SK-N-SH treated with all-trans-retinoic acid at 6 μM for 48 hours (cell line): ENCODE measurements at regions not wholly inside any gene's neighbourhood (a gene's known extent, or its start where the extent isn't known, plus 50 kb on each side); places are given as distances from the start of the nearest gene placed in this dataset.

ENCODE experiments used
- ARNTL ChIP-seq: fragments of 450-650 bp; formaldehyde crosslinking; IDR thresholded peaks from 2 replicates; pipeline ENCODE4 v1.5.0; 2020; ENCODE audit warnings: low read depth, mild to moderate bottlenecking, moderate library complexity, borderline replicate concordance
- CSRNP3 ChIP-seq: fragments of 250-450 bp; sonication (Bioruptor Pico); IDR thresholded peaks from 2 replicates; pipeline ENCODE4 v1.5.1; 2021; ENCODE audit warnings: mild to moderate bottlenecking, moderate library complexity
- ESRRG ChIP-seq: fragments of 250-450 bp; sonication (Bioruptor Pico); IDR thresholded peaks from 2 replicates; pipeline ENCODE4 v1.6.1; 2021; ENCODE audit warnings: mild to moderate bottlenecking
- ISL1 ChIP-seq: fragments of 250-450 bp; sonication (Bioruptor Pico); IDR thresholded peaks from 2 replicates; pipeline ENCODE4 v2.1.2; 2022; ENCODE audit warnings: mild to moderate bottlenecking, moderate library complexity
- OSR1 ChIP-seq: fragments of 250-450 bp; sonication (Bioruptor Pico); IDR thresholded peaks from 2 replicates; pipeline ENCODE4 v1.8.0; 2022; ENCODE audit warnings: moderate library complexity, mild to moderate bottlenecking, inconsistent platforms
- TCF4 ChIP-seq: fragments of 250-450 bp; sonication (Bioruptor Pico); IDR thresholded peaks from 2 replicates; pipeline ENCODE4 v1.8.0; 2021; ENCODE audit warnings: mild to moderate bottlenecking, moderate library complexity, borderline replicate concordance
- TOX ChIP-seq: fragments of 250-450 bp; sonication (Bioruptor Pico); IDR thresholded peaks from 2 replicates; pipeline ENCODE4 v1.8.0; 2021; ENCODE audit warnings: mild to moderate bottlenecking, moderate library complexity, borderline replicate concordance
- ZC3H10 ChIP-seq: fragments of 250-450 bp; sonication (Bioruptor Pico); IDR thresholded peaks from 2 replicates; pipeline ENCODE4 v1.5.1; 2021; ENCODE audit warnings: mild to moderate bottlenecking, moderate library complexity
- ZNF565 ChIP-seq: fragments of 450-650 bp; formaldehyde crosslinking; conservative IDR thresholded peaks from 2 replicates; pipeline ENCODE4 v1.5.0; 2020; ENCODE audit warnings: low read depth, mild to moderate bottlenecking, moderate library complexity
- ZNF70 ChIP-seq: fragments of 450-650 bp; formaldehyde crosslinking; IDR thresholded peaks from 2 replicates; pipeline ENCODE4 v1.5.0; 2020; ENCODE audit warnings: mild to moderate bottlenecking, moderate library complexity
- TF ChIP-seq, protein P1 (sequence below): fragments of 250-450 bp; sonication (Bioruptor Pico); IDR thresholded peaks from 2 replicates; pipeline ENCODE4 v1.8.0; 2020; ENCODE audit warnings: mild to moderate bottlenecking, moderate library complexity, borderline replicate concordance

- TF ChIP-seq ISL1 (CRISPR knock-in tag) = no peak
- no peak for TF ChIP-seq CSRNP3 (CRISPR knock-in tag)
- no peak for TF ChIP-seq ESRRG
- no peak for TF ChIP-seq TOX (CRISPR knock-in tag)
- TF ChIP-seq, protein P1, sequence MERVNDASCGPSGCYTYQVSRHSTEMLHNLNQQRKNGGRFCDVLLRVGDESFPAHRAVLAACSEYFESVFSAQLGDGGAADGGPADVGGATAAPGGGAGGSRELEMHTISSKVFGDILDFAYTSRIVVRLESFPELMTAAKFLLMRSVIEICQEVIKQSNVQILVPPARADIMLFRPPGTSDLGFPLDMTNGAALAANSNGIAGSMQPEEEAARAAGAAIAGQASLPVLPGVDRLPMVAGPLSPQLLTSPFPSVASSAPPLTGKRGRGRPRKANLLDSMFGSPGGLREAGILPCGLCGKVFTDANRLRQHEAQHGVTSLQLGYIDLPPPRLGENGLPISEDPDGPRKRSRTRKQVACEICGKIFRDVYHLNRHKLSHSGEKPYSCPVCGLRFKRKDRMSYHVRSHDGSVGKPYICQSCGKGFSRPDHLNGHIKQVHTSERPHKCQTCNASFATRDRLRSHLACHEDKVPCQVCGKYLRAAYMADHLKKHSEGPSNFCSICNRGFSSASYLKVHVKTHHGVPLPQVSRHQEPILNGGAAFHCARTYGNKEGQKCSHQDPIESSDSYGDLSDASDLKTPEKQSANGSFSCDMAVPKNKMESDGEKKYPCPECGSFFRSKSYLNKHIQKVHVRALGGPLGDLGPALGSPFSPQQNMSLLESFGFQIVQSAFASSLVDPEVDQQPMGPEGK (CRISPR knock-in tag) = no peak
- TF ChIP-seq ZNF70 (CRISPR knock-in tag) = no peak
- TF ChIP-seq TCF4 (CRISPR knock-in tag) = no peak
- no peak for TF ChIP-seq ZNF565 (CRISPR knock-in tag)
- TF ChIP-seq OSR1 = no peak
- no peak for TF ChIP-seq ARNTL
- TF ChIP-seq ZC3H10 (CRISPR knock-in tag) = no peak
These were observed 185.6 kb upstream of the DMRT1 start for GRCh38 chr9:655875-656274.
